ENCODE measurements at regions not wholly inside any gene's neighbourhood (a gene's known extent, or its start where the extent isn't known, plus 50 kb on each side); places are given as distances from the start of the nearest gene placed in this dataset.

GRCh38 chr1:201760516-201760915 lies 68.4 kb upstream of the IPO9 start:
- no peak for TF ChIP-seq CTCF (IDR thresholded peaks at IDR 0.05)
- TF ChIP-seq POLR2A (IDR thresholded peaks at IDR 0.05) = no peak
